Activated T-cell treated with anti-CD3 and anti-CD28 coated beads, Interleukin-2, amount 50 U/mL, for 4 hours (primary cell): ENCODE measurements at regions not wholly inside any gene's neighbourhood (a gene's known extent, or its start where the extent isn't known, plus 50 kb on each side); places are given as distances from the start of the nearest gene placed in this dataset.
A peak's percentile ranks its signal among the peaks of the same experiment; 100 is the strongest.

Experiments used
- ATAC-seq, 2 donors: fragments of 200-7000 bp; cut with Tn5 transposase; one replicate each; pipeline ENCODE4 v1.10.0; 2021
- DNase-seq: peaks from one replicate; pipeline ENCODE4 v3.0.0-alpha.2; 2020
- H3K27me3 Mint-ChIP-seq: one replicate; pipeline ENCODE4 v1.8.0; 2021; ENCODE audit warnings: low read depth, mixed read lengths
- H3K36me3 Mint-ChIP-seq: one replicate; pipeline ENCODE4 v1.8.0; 2022; ENCODE audit warnings: mixed read lengths; ENCODE audit not compliant: insufficient read depth
- H3K4me1 Mint-ChIP-seq: one replicate; pipeline ENCODE4 v1.8.0; 2021; ENCODE audit warnings: low read depth, mixed read lengths
- H3K4me3 Mint-ChIP-seq: one replicate; pipeline ENCODE4 v1.8.0; 2021; ENCODE audit warnings: mild to moderate bottlenecking, moderate library complexity, mixed read lengths
- H3K9me3 Mint-ChIP-seq: one replicate; pipeline ENCODE4 v1.8.0; 2021; ENCODE audit warnings: mixed read lengths

DNA sequence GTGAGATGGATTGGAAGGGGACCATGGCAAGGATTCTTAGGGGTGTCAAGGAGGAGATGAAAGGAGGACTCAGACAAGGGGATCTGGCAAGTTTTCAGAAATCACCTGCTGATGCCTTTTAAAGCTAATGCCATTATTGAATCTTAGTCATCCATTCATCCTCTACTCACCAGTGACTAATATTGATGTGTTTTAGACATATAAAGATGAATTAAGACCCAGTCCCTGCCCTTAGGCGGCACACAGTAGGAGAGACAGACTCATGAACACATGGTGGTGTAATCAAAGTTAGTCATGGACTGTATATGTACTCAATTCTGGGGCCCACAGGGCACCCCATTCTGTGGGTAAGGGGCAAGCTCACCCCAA lies 56.5 kb upstream of the ATL2 start:
- DNase-seq (no peak), ATAC-seq (peak in 1 of 2 donors; percentile 30)
- H3K9me3 Mint-ChIP-seq = no peaks in the 10 kb centered on the region
- no peak overlapping the region for H3K4me3 Mint-ChIP-seq
- no peaks in the 10 kb centered on the region for H3K4me1 Mint-ChIP-seq
- peaks cover 3% of the 10 kb centered on the region for H3K27me3 Mint-ChIP-seq
- no peaks in the 10 kb centered on the region for H3K36me3 Mint-ChIP-seq

GRCh38 chr2:38432820-38433606 lies 55.9 kb upstream of the ATL2 start:
- Mint-ChIP-seq H3K27me3 (peaks cover 2% of the 10 kb centered on the region), H3K4me1 (no peaks in the 10 kb centered on the region), H3K4me3 (no peak overlapping the region), H3K36me3 (no peaks in the 10 kb centered on the region), H3K9me3 (no peaks in the 10 kb centered on the region)
- no peak for ATAC-seq
- no peak for DNase-seq

- no peaks in the 10 kb centered on the region for H3K9me3 Mint-ChIP-seq
- no peak overlapping the region for H3K4me3 Mint-ChIP-seq
- no peak for DNase-seq
- no peak for ATAC-seq
- peaks cover 2% of the 10 kb centered on the region for H3K27me3 Mint-ChIP-seq
- H3K36me3 Mint-ChIP-seq = no peaks in the 10 kb centered on the region
- no peaks in the 10 kb centered on the region for H3K4me1 Mint-ChIP-seq
Observed at GRCh38 chr2:38430597-38431207, 53.6 kb upstream of the ATL2 start.

- no peaks in the 10 kb centered on the region for H3K4me1 Mint-ChIP-seq
Observed at GRCh38 chr2:38430196-38430595, 53.1 kb upstream of the ATL2 start.

GRCh38 chr2:38427936-38428335 lies 50.9 kb upstream of the ATL2 start:
- no peak overlapping the region for H3K4me3 Mint-ChIP-seq
- H3K36me3 Mint-ChIP-seq = no peaks in the 10 kb centered on the region
- DNase-seq (no peak), ATAC-seq (no peak)
- H3K27me3 Mint-ChIP-seq = peaks cover 6% of the 10 kb centered on the region
- H3K4me1 Mint-ChIP-seq = no peaks in the 10 kb centered on the region
- no peaks in the 10 kb centered on the region for H3K9me3 Mint-ChIP-seq

More at GRCh38 chr2:38430196-38430595, 53.1 kb upstream of the ATL2 start:
- peaks cover 6% of the 10 kb centered on the region for H3K27me3 Mint-ChIP-seq
- no peaks in the 10 kb centered on the region for H3K36me3 Mint-ChIP-seq
- no peak for ATAC-seq
- no peaks in the 10 kb centered on the region for H3K9me3 Mint-ChIP-seq
- no peak for DNase-seq
- no peak overlapping the region for H3K4me3 Mint-ChIP-seq

- Mint-ChIP-seq H3K27me3 (peaks cover 6% of the 10 kb centered on the region), H3K9me3 (no peaks in the 10 kb centered on the region), H3K4me3 (no peak overlapping the region), H3K36me3 (no peaks in the 10 kb centered on the region), H3K4me1 (no peaks in the 10 kb centered on the region)
- DNase-seq (no peak), ATAC-seq (no peak)
Observed at GRCh38 chr2:38427054-38427453, 50.0 kb upstream of the ATL2 start.
